ENCODE measurements at regions not wholly inside any gene's neighbourhood (a gene's known extent, or its start where the extent isn't known, plus 50 kb on each side); places are given as distances from the start of the nearest gene placed in this dataset.

GRCh38 chr12:61808856-61809255, 451.3 kb upstream of the USP15 start:
- no peak for DNase-seq (ENCODE audit: low spot score)
- Histone ChIP-seq H3K4me3 (no peak overlapping the region), H3K27ac (no peak overlapping the region), H3K4me1 (replicated peaks) (no peaks in the 10 kb centered on the region), H3K36me3 (no peaks in the 10 kb centered on the region), H3K9me3 (no peaks in the 10 kb centered on the region), H3K27me3 (replicated peaks; ENCODE audit: insufficient read depth) (no peaks in the 10 kb centered on the region)
- intact Hi-C loops (cut with DNase I), result no loop called here
- no peak for TF ChIP-seq POLR2AphosphoS5 (IDR thresholded peaks at IDR 0.05)
- TF ChIP-seq CTCF (IDR thresholded peaks at IDR 0.05), result no peak
- TF ChIP-seq POLR2A (IDR thresholded peaks at IDR 0.05), result no peak
- 88% methylated on average over 4 of the region's 4 CpGs for WGBS

GRCh38 chr12:61810486-61810885, 449.7 kb upstream of the USP15 start:
- no peaks in the 10 kb centered on the region for H3K36me3 ChIP-seq
- no peaks in the 10 kb centered on the region for H3K4me1 ChIP-seq (replicated peaks)
- intact Hi-C loops (cut with DNase I), result no loop called here
- no peak overlapping the region for H3K4me3 ChIP-seq
- 89% methylated on average over 1 of the region's 1 CpG for WGBS
- TF ChIP-seq POLR2AphosphoS5 (IDR thresholded peaks at IDR 0.05), result no peak
- TF ChIP-seq CTCF (IDR thresholded peaks at IDR 0.05), result no peak
- no peak for TF ChIP-seq POLR2A (IDR thresholded peaks at IDR 0.05)
- no peak for DNase-seq (ENCODE audit: low spot score)
- no peaks in the 10 kb centered on the region for H3K27me3 ChIP-seq (replicated peaks; ENCODE audit: insufficient read depth)
- H3K9me3 ChIP-seq, result no peaks in the 10 kb centered on the region
- no peak overlapping the region for H3K27ac ChIP-seq

GRCh38 chr12:61821381-61821780, 438.8 kb upstream of the USP15 start:
- no peak for DNase-seq (ENCODE audit: low spot score)
- intact Hi-C loops (cut with DNase I), result no loop called here
- Histone ChIP-seq H3K4me3 (no peak overlapping the region), H3K27me3 (replicated peaks; ENCODE audit: insufficient read depth) (no peaks in the 10 kb centered on the region), H3K36me3 (no peaks in the 10 kb centered on the region), H3K9me3 (no peaks in the 10 kb centered on the region), H3K27ac (no peak overlapping the region), H3K4me1 (replicated peaks) (no peaks in the 10 kb centered on the region)
- TF ChIP-seq CTCF (IDR thresholded peaks at IDR 0.05) (no peak), POLR2A (IDR thresholded peaks at IDR 0.05) (no peak), POLR2AphosphoS5 (IDR thresholded peaks at IDR 0.05) (no peak)

GRCh38 chr12:61823102-61823501, 437.1 kb upstream of the USP15 start:
- Histone ChIP-seq H3K9me3 (no peaks in the 10 kb centered on the region), H3K36me3 (no peaks in the 10 kb centered on the region), H3K27me3 (replicated peaks; ENCODE audit: insufficient read depth) (no peaks in the 10 kb centered on the region), H3K4me1 (replicated peaks) (no peaks in the 10 kb centered on the region), H3K4me3 (no peak overlapping the region), H3K27ac (no peak overlapping the region)
- WGBS, result 60% methylated on average over 3 of the region's 3 CpGs
- intact Hi-C loops (cut with DNase I), result no loop called here
- no peak for DNase-seq (ENCODE audit: low spot score)
- TF ChIP-seq POLR2AphosphoS5 (IDR thresholded peaks at IDR 0.05) (no peak), POLR2A (IDR thresholded peaks at IDR 0.05) (no peak), CTCF (IDR thresholded peaks at IDR 0.05) (no peak)

GRCh38 chr12:61846765-61847164, 413.4 kb upstream of the USP15 start:
- Histone ChIP-seq H3K27ac (no peak overlapping the region), H3K27me3 (replicated peaks; ENCODE audit: insufficient read depth) (no peaks in the 10 kb centered on the region), H3K36me3 (no peaks in the 10 kb centered on the region), H3K4me3 (no peak overlapping the region), H3K9me3 (no peaks in the 10 kb centered on the region), H3K4me1 (replicated peaks) (no peaks in the 10 kb centered on the region)
- 75% methylated on average over 5 of the region's 5 CpGs for WGBS
- TF ChIP-seq POLR2AphosphoS5 (IDR thresholded peaks at IDR 0.05), result no peak
- TF ChIP-seq POLR2A (IDR thresholded peaks at IDR 0.05), result no peak
- TF ChIP-seq CTCF (IDR thresholded peaks at IDR 0.05), result no peak
- no peak for DNase-seq (ENCODE audit: low spot score)
- intact Hi-C loops (cut with DNase I), result no loop called here

All from prostate gland (tissue), 2 donors.